Liver (tissue), 8 donors: ENCODE measurements at regions not wholly inside any gene's neighbourhood (a gene's known extent, or its start where the extent isn't known, plus 50 kb on each side); places are given as distances from the start of the nearest gene placed in this dataset.
"Not testable (repeated sequence)": the region's sequence is repeated elsewhere in the genome, so short reads cannot be mapped to it uniquely, and the experiment has no call there.

ENCODE experiments used
- DNase-seq: peaks from one replicate; pipeline ENCODE4 v3.0.0-alpha.2; 2017; ENCODE audit warnings: low spot score
- H3K27ac ChIP-seq, 2 donors: one replicate each; pipeline ENCODE4 v1.7.0; 2013; ENCODE audit warnings: inconsistent platforms in 2 of 2, low read length in 2 of 2, control low read depth in 1 of 2, low read depth in 1 of 2, mild to moderate bottlenecking in 1 of 2
- H3K27me3 ChIP-seq, 4 donors: one replicate each; pipeline versions ENCODE4 v1.6.1 to v1.7.0; 2013; ENCODE audit warnings: low read length in 3 of 4, inconsistent platforms in 1 of 4, mild to moderate bottlenecking in 1 of 4, moderate library complexity in 1 of 4; ENCODE audit not compliant: control insufficient read depth in 4 of 4, insufficient read depth in 4 of 4
- H3K36me3 ChIP-seq, 4 donors: one replicate each; pipeline versions ENCODE4 v1.6.1 to v1.7.0; 2013; ENCODE audit warnings: low read length in 3 of 4, mild to moderate bottlenecking in 3 of 4, low read depth in 1 of 4, moderate library complexity in 1 of 4; ENCODE audit not compliant: control insufficient read depth in 4 of 4, insufficient read depth in 3 of 4
- H3K4me1 ChIP-seq, 4 donors: one replicate each; pipeline versions ENCODE4 v1.6.1 to v1.7.0; 2013; ENCODE audit warnings: low read length in 3 of 4, mild to moderate bottlenecking in 3 of 4, moderate library complexity in 1 of 4; ENCODE audit not compliant: control insufficient read depth in 4 of 4, insufficient read depth in 4 of 4
- H3K4me3 ChIP-seq, 3 donors: one replicate each; pipeline versions ENCODE4 v1.6.1 to v1.7.0; 2013; ENCODE audit warnings: low read length in 3 of 3, control low read depth in 1 of 3, low read depth in 1 of 3, mild to moderate bottlenecking in 1 of 3
- H3K9ac ChIP-seq, 2 donors: one replicate each; pipeline ENCODE4 v1.7.0; 2013; ENCODE audit warnings: low read length in 2 of 2, mild to moderate bottlenecking in 2 of 2, moderate library complexity in 2 of 2, control low read depth in 1 of 2, low read depth in 1 of 2
- H3K9me3 ChIP-seq, 4 donors: one replicate each; pipeline versions ENCODE4 v1.6.1 to v1.7.0; 2013; ENCODE audit warnings: low read length in 3 of 4; ENCODE audit not compliant: control insufficient read depth in 4 of 4
- ATF3 ChIP-seq: IDR thresholded peaks from 2 replicates; pipeline ENCODE4 v1.6.1; 2016; ENCODE audit warnings: antibody characterized with exemption
- CTCF ChIP-seq: fragments of 150-350 bp; IDR thresholded peaks from 2 replicates; pipeline ENCODE4 v1.5.1; 2017; ENCODE audit warnings: improper control_type of control experiment, low read depth, low read length; ENCODE audit not compliant: missing input control
- EGR1 ChIP-seq, 2 donors: IDR thresholded peaks; 2 replicates each; pipeline ENCODE4 v1.6.1; 2016 to 2018; ENCODE audit warnings: antibody characterized with exemption in 2 of 2, low read depth in 2 of 2
- JUND ChIP-seq, 2 donors: IDR thresholded peaks; 2 replicates each; pipeline ENCODE4 v1.6.1; 2016; ENCODE audit warnings: antibody characterized with exemption in 2 of 2
- REST ChIP-seq: IDR thresholded peaks from 2 replicates; pipeline ENCODE4 v1.6.1; 2016; ENCODE audit warnings: antibody characterized with exemption, mild to moderate bottlenecking
- WGBS: extraction: QIAGEN DNeasy Blood & Tissue Kit; methylation state at CpG from one replicate; pipeline ENCODE4 v1.1.7; 2013; 5-methylcytosine and 5-hydroxymethylcytosine counted together
- donor health status: healthy.
- donor health status: healthy.
- donor health status: healthy.
- donor health status: healthy.
- donor health status: healthy.

GRCh38 chrY:7289889-7290833 lies 378.6 kb upstream of the AMELY start:
- 77% methylated on average over 10 of the region's 10 CpGs for WGBS
- no peak overlapping the region for H3K27ac ChIP-seq
- no peaks in the 10 kb centered on the region for H3K36me3 ChIP-seq
- H3K27me3 ChIP-seq = no peaks in the 10 kb centered on the region
- no peak overlapping the region for H3K4me3 ChIP-seq
- no peak overlapping the region for H3K9ac ChIP-seq
- DNase-seq = no peak
- no peaks in the 10 kb centered on the region for H3K9me3 ChIP-seq
- no peaks in the 10 kb centered on the region for H3K4me1 ChIP-seq
- TF ChIP-seq ATF3 = no peak

- Histone ChIP-seq H3K36me3 (no peaks in the 10 kb centered on the region), H3K9me3 (no peaks in the 10 kb centered on the region), H3K9ac (no peak overlapping the region), H3K27me3 (no peaks in the 10 kb centered on the region), H3K4me3 (no peak overlapping the region), H3K4me1 (no peaks in the 10 kb centered on the region), H3K27ac (no peak overlapping the region)
- WGBS = 96% methylated on average over 5 of the region's 5 CpGs
- no peak for TF ChIP-seq CTCF
- no peak for TF ChIP-seq ATF3
- no peak for TF ChIP-seq REST
- no peak for TF ChIP-seq JUND (IDR thresholded peaks at IDR 0.05)
- TF ChIP-seq EGR1 (IDR thresholded peaks at IDR 0.05; ENCODE audit: low read depth in 2 of 2) = no peak
- DNase-seq = no peak
Observed at GRCh38 chrY:7288611-7289010, 377.1 kb upstream of the AMELY start.

GRCh38 chrY:7287963-7288362 lies 376.4 kb upstream of the AMELY start:
- H3K4me1 ChIP-seq, H3K9ac ChIP-seq: not testable (repeated sequence)

More at GRCh38 chrY:7287963-7288362, 376.4 kb upstream of the AMELY start:
- WGBS = 93% methylated on average over 2 of the region's 2 CpGs
- H3K27ac ChIP-seq, DNase-seq, H3K4me3 ChIP-seq, H3K27me3 ChIP-seq, H3K36me3 ChIP-seq, H3K9me3 ChIP-seq: not testable (repeated sequence)
